ENCODE measurements at regions not wholly inside any gene's neighbourhood (a gene's known extent, or its start where the extent isn't known, plus 50 kb on each side); places are given as distances from the start of the nearest gene placed in this dataset.

- TF ChIP-seq CTCF (conservative IDR thresholded peaks at IDR 0.05; ENCODE audit: low read depth, low read length) = no peak
- no peak for TF ChIP-seq EZH2 (IDR thresholded peaks at IDR 0.05; ENCODE audit: borderline replicate concordance, low read depth, low read length, poor library complexity, severe bottlenecking)
Observed at GRCh38 chr13:80245162-80245733, 95.7 kb downstream of the SPRY2 start.
